ENCODE measurements at regions not wholly inside any gene's neighbourhood (a gene's known extent, or its start where the extent isn't known, plus 50 kb on each side); places are given as distances from the start of the nearest gene placed in this dataset.

DNA sequence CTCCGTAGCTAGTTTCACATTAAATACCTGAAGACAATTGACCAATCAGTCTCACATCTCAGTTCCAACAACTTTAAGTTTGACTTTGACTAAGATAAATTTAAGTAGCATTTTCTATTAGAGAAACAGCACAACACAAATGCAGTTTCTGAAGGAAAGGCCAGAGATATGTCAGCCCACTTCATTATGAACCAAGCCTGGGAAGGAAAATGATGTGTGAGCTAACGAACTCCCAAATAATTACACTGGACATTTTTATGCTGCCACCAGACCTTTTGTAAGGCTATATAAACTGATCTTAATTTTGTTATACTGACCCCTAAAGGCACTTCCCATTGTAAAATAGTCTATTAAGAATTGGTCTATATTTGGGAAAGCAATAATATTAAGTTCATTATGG, 57.9 kb upstream of the DACH1 start:
- H3K36me3 ChIP-seq (ENCODE audit: control insufficient read depth in 2 of 3, insufficient read depth in 3 of 3, low read length in 3 of 3) = no peaks in the 10 kb centered on the region
- no peaks in the 10 kb centered on the region for H3K9me3 ChIP-seq (ENCODE audit: control insufficient read depth in 2 of 3, insufficient read depth in 1 of 3, low read length in 3 of 3)
- DNase-seq (no peak), FAIRE-seq (no peak)
- no peak overlapping the region for H3K9ac ChIP-seq (ENCODE audit: low read length in 3 of 3)
- no peaks in the 10 kb centered on the region for H3K27me3 ChIP-seq (ENCODE audit: control insufficient read depth, insufficient read depth, low read length)
- no peak overlapping the region for H3K27ac ChIP-seq (ENCODE audit: low read depth in 2 of 2, low read length in 2 of 2)
- H3K4me3 ChIP-seq (ENCODE audit: low read length in 3 of 3) = no peak overlapping the region
- intact Hi-C loops (cut with DNase I) = no loop called here
- TF ChIP-seq, protein P1, sequence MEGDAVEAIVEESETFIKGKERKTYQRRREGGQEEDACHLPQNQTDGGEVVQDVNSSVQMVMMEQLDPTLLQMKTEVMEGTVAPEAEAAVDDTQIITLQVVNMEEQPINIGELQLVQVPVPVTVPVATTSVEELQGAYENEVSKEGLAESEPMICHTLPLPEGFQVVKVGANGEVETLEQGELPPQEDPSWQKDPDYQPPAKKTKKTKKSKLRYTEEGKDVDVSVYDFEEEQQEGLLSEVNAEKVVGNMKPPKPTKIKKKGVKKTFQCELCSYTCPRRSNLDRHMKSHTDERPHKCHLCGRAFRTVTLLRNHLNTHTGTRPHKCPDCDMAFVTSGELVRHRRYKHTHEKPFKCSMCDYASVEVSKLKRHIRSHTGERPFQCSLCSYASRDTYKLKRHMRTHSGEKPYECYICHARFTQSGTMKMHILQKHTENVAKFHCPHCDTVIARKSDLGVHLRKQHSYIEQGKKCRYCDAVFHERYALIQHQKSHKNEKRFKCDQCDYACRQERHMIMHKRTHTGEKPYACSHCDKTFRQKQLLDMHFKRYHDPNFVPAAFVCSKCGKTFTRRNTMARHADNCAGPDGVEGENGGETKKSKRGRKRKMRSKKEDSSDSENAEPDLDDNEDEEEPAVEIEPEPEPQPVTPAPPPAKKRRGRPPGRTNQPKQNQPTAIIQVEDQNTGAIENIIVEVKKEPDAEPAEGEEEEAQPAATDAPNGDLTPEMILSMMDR (IDR thresholded peaks at IDR 0.05; ENCODE audit: borderline replicate concordance, extremely low read depth, insufficient read depth) = no peak
- no peaks in the 10 kb centered on the region for H3K4me1 ChIP-seq (ENCODE audit: control insufficient read depth in 2 of 3, insufficient read depth in 2 of 3, low read depth in 1 of 3, low read length in 3 of 3)

DNA sequence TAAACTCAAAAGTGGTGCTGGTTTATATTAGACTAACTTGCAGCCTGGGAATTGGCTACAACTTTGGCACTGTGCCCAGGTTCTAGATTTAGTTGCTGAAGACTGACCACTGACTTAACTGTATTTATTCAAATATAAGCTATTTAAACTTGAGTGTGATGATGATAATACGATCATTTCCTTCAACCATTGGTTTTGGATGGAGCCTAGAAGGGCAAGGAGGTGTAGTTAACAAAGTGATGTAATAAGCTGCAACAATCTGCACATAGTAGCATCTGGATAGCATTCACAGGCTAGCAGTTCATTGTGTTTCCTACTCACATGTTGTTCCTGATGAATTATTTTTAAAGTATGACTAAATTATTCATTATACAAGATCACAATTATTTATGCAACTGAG, 55.2 kb upstream of the DACH1 start:
- no peaks in the 10 kb centered on the region for H3K4me1 ChIP-seq (ENCODE audit: control insufficient read depth in 2 of 3, insufficient read depth in 2 of 3, low read depth in 1 of 3, low read length in 3 of 3)
- TF ChIP-seq, protein P1 (IDR thresholded peaks at IDR 0.05; ENCODE audit: borderline replicate concordance, extremely low read depth, insufficient read depth) = no peak
- no peak overlapping the region for H3K4me3 ChIP-seq (ENCODE audit: low read length in 3 of 3)
- intact Hi-C loops (cut with DNase I) = no loop called here
- no peak overlapping the region for H3K27ac ChIP-seq (ENCODE audit: low read depth in 2 of 2, low read length in 2 of 2)
- H3K27me3 ChIP-seq (ENCODE audit: control insufficient read depth, insufficient read depth, low read length) = no peaks in the 10 kb centered on the region
- no peak overlapping the region for H3K9ac ChIP-seq (ENCODE audit: low read length in 3 of 3)
- FAIRE-seq = no peak
- H3K36me3 ChIP-seq (ENCODE audit: control insufficient read depth in 2 of 3, insufficient read depth in 3 of 3, low read length in 3 of 3) = no peaks in the 10 kb centered on the region
- H3K9me3 ChIP-seq (ENCODE audit: control insufficient read depth in 2 of 3, insufficient read depth in 1 of 3, low read length in 3 of 3) = no peaks in the 10 kb centered on the region
- DNase-seq = no peak

All from kidney (tissue), 13 donors.